T-helper 1 cell treated with Interleukin-12 subunit alpha and Interleukin-12 subunit beta and Interleukin-4 antibody, amounts not matched to agents 30 μg/mL and 1 μg/mL, for 36 hours (primary cell): ENCODE measurements at regions not wholly inside any gene's neighbourhood (a gene's known extent, or its start where the extent isn't known, plus 50 kb on each side); places are given as distances from the start of the nearest gene placed in this dataset.
"Not testable (repeated sequence)": the region's sequence is repeated elsewhere in the genome, so short reads cannot be mapped to it uniquely, and the experiment has no call there.

Experiments used
- H3K27ac Mint-ChIP-seq: one replicate; pipeline ENCODE4 v1.8.0; 2021; ENCODE audit warnings: mild to moderate bottlenecking, mixed read lengths
- H3K27me3 Mint-ChIP-seq: one replicate; pipeline ENCODE4 v1.8.0; 2021; ENCODE audit warnings: low read depth, mixed read lengths
- H3K36me3 Mint-ChIP-seq: one replicate; pipeline ENCODE4 v1.8.0; 2021; ENCODE audit warnings: low read depth, mixed read lengths
- H3K4me1 Mint-ChIP-seq: one replicate; pipeline ENCODE4 v1.8.0; 2021; ENCODE audit warnings: low read depth, mixed read lengths
- H3K4me3 Mint-ChIP-seq: one replicate; pipeline ENCODE4 v1.8.0; 2021; ENCODE audit warnings: mild to moderate bottlenecking, moderate library complexity, mixed read lengths
- H3K9me3 Mint-ChIP-seq: one replicate; pipeline ENCODE4 v1.8.0; 2021; ENCODE audit warnings: mixed read lengths

DNA sequence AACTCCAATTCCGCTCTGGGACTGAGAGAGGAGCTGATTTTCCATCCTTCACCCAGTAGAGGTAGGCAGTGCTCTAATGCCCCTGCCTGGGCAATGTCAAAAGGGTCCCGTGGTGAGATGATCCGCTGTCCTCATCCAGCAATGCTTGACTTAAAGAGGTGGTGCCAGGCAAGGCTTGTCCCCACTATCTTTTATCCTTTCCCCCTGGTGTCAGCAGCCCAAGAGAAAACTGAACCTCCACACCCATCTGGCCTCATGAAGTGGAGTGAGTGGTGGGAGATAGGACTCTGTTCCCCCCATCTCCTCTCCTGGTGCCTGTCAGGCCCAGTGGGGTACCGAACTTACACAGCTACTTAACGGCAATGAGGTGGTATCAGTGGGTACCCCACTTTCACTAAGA is 107.1 kb downstream of the ABHD5 start:
- no peaks in the 10 kb centered on the region for H3K9me3 Mint-ChIP-seq
- H3K4me1 Mint-ChIP-seq: no peaks in the 10 kb centered on the region
- no peaks in the 10 kb centered on the region for H3K27me3 Mint-ChIP-seq
- no peak overlapping the region for H3K4me3 Mint-ChIP-seq
- H3K36me3 Mint-ChIP-seq: no peaks in the 10 kb centered on the region
- no peak overlapping the region for H3K27ac Mint-ChIP-seq

DNA sequence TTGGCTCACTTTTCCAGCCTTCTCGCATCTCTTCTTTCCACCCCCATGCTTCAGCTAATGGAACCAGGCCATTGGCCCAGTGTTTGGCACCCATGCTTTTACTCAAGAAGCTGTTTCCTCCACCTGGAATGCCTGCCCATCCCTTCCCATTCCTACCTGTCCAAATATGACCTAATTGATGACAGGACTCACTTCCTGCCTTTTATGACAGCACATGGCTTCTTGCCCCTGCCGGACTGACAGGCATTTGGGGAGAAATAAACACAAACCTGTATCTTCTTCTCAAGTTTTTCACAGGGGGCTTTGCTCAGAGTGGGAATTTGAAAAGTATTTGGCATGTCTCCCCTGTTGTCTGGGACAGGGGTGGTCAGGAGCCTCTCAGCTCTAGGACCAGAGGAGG is 120.1 kb downstream of the ABHD5 start:
- Mint-ChIP-seq H3K27ac (no peak overlapping the region), H3K36me3 (no peaks in the 10 kb centered on the region), H3K4me1 (no peaks in the 10 kb centered on the region), H3K9me3 (no peaks in the 10 kb centered on the region), H3K4me3 (no peak overlapping the region), H3K27me3 (peaks cover 12% of the 10 kb centered on the region)

DNA sequence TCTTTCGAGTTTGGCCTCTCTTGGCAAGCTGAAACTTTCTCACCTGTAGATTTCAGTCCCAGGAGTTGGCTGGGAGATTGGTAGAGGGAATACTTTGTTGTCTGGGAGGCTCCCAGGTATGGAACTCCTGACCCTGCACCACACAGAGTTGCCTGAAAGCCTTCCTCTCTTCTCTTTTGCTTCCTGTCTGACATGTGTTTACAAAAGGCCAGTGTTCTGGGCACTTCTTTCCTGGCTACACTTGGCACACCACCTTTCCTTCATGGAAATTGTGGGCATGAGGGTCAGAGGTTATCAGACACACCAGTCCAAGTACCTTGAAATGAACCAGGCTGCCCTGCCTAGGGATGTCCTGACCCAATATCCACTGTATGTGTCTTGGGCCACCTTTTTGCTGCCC is 123.7 kb downstream of the ABHD5 start:
- H3K27ac Mint-ChIP-seq: no peak overlapping the region
- no peaks in the 10 kb centered on the region for H3K9me3 Mint-ChIP-seq
- H3K27me3 Mint-ChIP-seq: peaks cover 7% of the 10 kb centered on the region
- no peaks in the 10 kb centered on the region for H3K36me3 Mint-ChIP-seq
- no peak overlapping the region for H3K4me3 Mint-ChIP-seq
- no peaks in the 10 kb centered on the region for H3K4me1 Mint-ChIP-seq

DNA sequence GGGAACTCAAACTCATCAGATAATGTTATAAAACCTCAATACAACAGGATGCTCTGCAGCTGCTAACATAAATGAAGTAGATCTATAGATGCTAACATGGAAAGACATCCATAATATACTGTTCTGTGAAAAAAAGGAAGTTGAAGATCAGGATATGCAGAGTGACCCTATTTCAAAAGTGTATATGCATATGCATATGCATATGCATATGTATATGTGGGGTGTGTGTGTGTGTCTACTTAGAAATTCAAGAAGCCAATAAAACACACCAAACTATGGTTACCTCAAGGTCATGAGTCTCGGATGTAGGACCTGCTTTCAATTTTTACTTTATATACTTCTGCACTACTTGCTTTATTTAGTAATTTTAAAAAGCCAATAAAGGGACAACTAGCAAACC is 125.6 kb downstream of the ABHD5 start:
- Mint-ChIP-seq H3K27ac (no peak overlapping the region), H3K4me3 (no peak overlapping the region), H3K9me3 (no peaks in the 10 kb centered on the region), H3K36me3 (no peaks in the 10 kb centered on the region), H3K27me3 (peaks cover 8% of the 10 kb centered on the region), H3K4me1 (no peaks in the 10 kb centered on the region)

DNA sequence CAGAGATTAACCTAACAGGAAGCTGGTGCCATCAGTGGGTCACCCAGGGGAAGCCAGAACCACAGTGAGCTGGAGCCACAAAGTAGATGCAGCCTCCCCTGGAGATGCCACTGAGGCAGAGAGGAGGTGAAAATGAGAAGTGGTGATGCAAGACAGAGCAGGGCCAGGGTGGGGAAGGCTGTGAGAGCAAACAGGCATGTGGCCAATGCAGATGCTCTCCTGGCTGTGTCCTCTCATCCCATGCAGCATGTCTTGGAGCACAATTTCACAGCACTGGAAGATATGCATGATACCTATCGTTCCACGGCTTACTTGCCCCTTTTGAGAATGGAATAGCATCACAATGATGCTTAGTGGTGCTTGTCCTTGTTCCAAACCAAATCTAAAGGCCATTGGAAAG is 126.3 kb downstream of the ABHD5 start:
- no peak overlapping the region for H3K4me3 Mint-ChIP-seq
- no peaks in the 10 kb centered on the region for H3K4me1 Mint-ChIP-seq
- H3K27ac Mint-ChIP-seq: no peak overlapping the region
- no peaks in the 10 kb centered on the region for H3K9me3 Mint-ChIP-seq
- peaks cover 8% of the 10 kb centered on the region for H3K27me3 Mint-ChIP-seq
- H3K36me3 Mint-ChIP-seq: no peaks in the 10 kb centered on the region

DNA sequence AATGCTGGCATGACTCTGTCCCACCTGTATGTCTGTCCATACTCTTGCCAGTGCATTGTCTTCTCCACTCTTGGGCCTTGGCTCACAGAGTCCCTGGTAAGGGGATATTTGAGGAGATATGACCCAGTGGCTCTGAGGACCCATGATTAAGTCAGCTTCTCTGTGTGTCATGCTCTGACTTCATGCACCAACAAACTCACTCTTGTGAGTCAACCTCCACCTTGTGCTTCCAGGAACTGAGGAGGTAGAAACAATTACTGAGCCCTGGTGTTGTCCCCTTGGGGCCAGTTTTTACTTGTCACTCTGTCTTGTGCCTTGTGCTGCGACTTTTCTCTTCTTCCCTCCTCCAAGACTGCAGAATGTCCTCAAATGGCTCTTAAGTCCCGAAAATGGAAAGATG is 127.1 kb downstream of the ABHD5 start:
- H3K4me1 Mint-ChIP-seq: no peaks in the 10 kb centered on the region
- no peaks in the 10 kb centered on the region for H3K36me3 Mint-ChIP-seq
- H3K4me3 Mint-ChIP-seq: no peak overlapping the region
- peaks cover 8% of the 10 kb centered on the region for H3K27me3 Mint-ChIP-seq
- H3K9me3 Mint-ChIP-seq: no peaks in the 10 kb centered on the region
- no peak overlapping the region for H3K27ac Mint-ChIP-seq

DNA sequence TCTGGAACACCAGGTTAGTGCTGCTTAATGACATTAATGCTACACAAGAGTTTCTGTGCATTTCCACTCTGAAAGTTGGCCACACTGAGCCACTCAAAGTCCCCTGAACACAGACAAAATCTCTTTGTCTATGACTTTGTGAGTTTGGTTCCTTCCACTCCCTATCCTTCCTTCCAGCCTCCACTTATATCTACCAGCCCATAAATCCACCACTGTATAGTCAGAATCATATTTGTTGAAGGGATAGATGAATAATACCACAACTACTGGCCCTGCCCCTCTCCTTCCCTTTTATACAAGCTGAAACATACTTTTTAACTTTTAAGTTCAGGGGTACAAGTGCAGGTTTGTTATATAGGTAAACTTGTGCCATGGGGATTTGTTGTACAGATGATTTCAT is 127.5 kb downstream of the ABHD5 start:
- Mint-ChIP-seq H3K27me3 (peaks cover 8% of the 10 kb centered on the region), H3K9me3 (no peaks in the 10 kb centered on the region), H3K36me3 (no peaks in the 10 kb centered on the region)

DNA sequence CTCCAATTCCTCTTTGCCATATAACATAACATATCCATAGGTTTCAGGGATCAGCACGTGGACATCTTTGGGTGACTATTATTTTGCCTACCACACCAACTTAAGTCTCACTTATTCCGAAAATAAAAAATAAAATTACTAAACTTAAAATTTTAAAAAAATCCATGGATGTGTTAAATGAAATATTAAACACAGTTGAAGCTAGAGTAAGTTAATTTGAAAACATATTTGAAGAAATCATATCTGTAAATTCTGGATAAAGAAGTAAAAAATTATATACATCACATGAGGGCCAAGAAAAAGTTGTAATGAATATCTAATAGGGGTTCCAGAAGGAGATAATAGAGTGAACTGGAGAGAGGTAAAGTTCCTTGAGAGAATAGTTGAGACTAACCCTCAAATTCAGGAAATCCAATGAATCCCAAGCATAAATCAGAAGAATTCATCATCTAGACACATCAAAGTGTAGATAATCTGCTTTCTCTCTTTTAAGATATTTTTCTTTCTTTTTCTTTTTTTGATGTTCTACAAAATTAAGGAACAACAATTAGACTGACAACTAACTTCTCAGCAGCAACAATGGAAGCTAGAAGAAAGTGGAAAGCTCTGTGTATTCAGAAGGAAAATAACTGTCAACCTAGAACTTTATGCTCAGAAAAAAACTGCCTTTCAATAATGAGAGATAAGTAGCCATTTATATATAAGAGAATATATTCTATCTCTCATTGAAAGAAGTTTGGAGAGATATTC is 147.4 kb downstream of the ABHD5 start:
- peaks cover 8% of the 10 kb centered on the region for H3K27me3 Mint-ChIP-seq
- no peak overlapping the region for H3K27ac Mint-ChIP-seq
- no peaks in the 10 kb centered on the region for H3K4me1 Mint-ChIP-seq
- peaks cover 18% of the 10 kb centered on the region for H3K9me3 Mint-ChIP-seq
- H3K4me3 Mint-ChIP-seq: no peak overlapping the region
- no peaks in the 10 kb centered on the region for H3K36me3 Mint-ChIP-seq

More for the DNA sequence above, 127.5 kb downstream of the ABHD5 start:
- H3K4me3 Mint-ChIP-seq: no peak overlapping the region
- no peak overlapping the region for H3K27ac Mint-ChIP-seq
- H3K4me1 Mint-ChIP-seq: no peaks in the 10 kb centered on the region

DNA sequence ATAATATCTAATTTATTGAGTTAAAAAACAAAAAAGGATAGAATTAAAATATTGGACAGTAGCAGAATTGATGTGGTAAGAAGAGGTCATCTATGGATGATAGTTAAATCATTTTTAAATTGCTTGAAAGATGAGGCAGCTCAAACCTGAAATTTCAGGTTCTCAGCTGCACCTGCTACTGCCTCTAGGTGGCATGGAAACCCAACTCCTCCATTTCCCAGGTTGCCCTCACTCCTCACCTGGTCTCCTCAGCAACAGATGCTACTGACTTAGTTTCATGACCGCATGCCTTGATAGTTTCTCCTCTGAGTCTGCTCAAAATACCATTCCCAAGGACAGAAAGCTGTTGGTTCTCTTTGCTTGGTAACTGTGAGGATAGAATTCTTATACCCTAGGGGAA is 148.1 kb downstream of the ABHD5 start:
- Mint-ChIP-seq H3K27me3 (peaks cover 8% of the 10 kb centered on the region), H3K4me3 (no peak overlapping the region), H3K4me1 (no peaks in the 10 kb centered on the region), H3K36me3 (no peaks in the 10 kb centered on the region), H3K27ac (no peak overlapping the region), H3K9me3 (peaks cover 18% of the 10 kb centered on the region)

DNA sequence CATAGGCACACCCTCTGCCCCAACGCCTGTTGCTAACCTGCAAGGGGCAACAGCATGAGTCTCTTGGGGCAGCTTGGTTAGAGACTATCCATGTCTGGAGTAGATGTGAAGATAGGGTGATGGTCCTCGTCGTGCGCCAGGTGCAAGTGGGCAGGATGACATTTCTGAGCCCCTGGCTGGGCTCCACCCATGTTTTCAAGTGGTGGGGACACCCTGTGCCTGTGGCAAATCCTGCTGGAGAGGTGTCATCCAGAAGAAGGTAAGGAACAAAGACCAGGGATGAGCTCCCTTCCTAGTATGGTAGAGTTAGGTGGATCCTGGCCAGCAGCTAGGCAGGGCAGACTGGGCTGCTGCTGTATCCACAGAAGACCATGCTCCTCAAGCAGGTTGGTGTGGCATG is 152.6 kb downstream of the ABHD5 start:
- Mint-ChIP-seq H3K9me3 (peaks cover 14% of the 10 kb centered on the region), H3K4me1 (no peaks in the 10 kb centered on the region), H3K4me3 (no peak overlapping the region), H3K36me3 (no peaks in the 10 kb centered on the region), H3K27ac (no peak overlapping the region), H3K27me3 (no peaks in the 10 kb centered on the region)

DNA sequence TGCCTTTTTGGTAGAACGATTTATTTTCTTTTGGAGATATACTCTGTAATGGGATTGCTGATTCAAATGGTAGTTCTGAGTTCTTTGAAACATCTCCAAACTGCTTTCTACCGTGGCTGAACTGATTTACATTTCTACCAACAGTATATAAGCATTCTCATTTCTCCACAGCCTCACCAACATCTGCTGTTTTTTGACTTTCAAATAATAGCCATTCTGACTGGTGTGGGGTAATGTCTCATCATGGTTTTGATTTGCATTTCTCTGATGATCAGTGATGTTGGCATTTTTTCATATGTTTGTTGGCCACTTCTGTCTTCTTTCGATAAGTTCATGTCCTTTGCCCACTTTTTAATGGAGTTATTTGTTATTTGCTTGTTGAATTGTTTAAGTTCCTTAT is 154.0 kb downstream of the ABHD5 start:
- Mint-ChIP-seq H3K36me3 (no peaks in the 10 kb centered on the region), H3K9me3 (peaks cover 11% of the 10 kb centered on the region), H3K4me1 (no peaks in the 10 kb centered on the region), H3K27me3 (no peaks in the 10 kb centered on the region), H3K4me3 (no peak overlapping the region), H3K27ac (no peak overlapping the region)

DNA sequence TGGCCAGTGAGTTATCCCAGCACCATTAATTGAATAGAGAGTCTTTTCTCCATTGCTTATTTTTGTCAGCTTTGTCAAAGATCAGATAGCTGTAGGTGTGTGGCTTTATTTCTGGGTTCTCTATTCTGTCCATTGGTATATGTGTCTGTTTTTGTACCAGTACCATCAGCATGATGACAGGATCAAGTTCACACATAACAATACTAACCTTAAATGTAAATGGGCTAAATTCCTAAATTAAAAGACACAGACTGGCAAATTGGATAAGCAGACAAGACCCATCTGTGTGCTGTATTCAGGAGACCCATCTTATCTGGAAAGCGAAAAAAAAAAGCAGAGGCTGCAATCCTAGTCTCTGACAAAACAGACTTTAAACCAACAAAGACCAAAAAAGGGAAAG is 154.8 kb downstream of the ABHD5 start:
- H3K36me3 Mint-ChIP-seq, H3K4me1 Mint-ChIP-seq, H3K4me3 Mint-ChIP-seq, H3K27me3 Mint-ChIP-seq, H3K27ac Mint-ChIP-seq: not testable (repeated sequence)
- H3K9me3 Mint-ChIP-seq: peaks cover 14% of the 10 kb centered on the region

DNA sequence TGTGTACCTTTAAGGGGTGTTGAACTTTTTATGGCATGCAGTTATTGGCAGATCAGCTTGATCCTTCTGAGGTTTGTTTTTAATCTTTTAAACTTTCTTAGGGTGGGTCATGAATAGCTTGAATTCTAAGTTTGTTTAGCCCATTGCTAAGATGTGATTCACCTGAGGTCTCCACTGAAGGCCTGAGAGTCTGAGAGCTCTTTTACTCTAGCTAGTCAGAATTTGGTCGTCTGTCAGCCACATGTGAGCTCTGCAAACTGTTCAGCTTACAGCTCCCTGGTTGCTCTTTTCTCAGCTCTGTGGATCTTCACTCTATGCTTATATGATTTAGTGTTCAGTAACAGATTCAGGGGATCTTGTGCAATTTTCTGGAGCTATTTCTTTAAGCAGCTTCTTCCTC is 161.3 kb downstream of the ABHD5 start:
- H3K4me3 Mint-ChIP-seq: no peak overlapping the region
- no peaks in the 10 kb centered on the region for H3K4me1 Mint-ChIP-seq
- no peak overlapping the region for H3K27ac Mint-ChIP-seq
- no peaks in the 10 kb centered on the region for H3K36me3 Mint-ChIP-seq
- H3K9me3 Mint-ChIP-seq: peaks cover 3% of the 10 kb centered on the region
- peaks cover 19% of the 10 kb centered on the region for H3K27me3 Mint-ChIP-seq

DNA sequence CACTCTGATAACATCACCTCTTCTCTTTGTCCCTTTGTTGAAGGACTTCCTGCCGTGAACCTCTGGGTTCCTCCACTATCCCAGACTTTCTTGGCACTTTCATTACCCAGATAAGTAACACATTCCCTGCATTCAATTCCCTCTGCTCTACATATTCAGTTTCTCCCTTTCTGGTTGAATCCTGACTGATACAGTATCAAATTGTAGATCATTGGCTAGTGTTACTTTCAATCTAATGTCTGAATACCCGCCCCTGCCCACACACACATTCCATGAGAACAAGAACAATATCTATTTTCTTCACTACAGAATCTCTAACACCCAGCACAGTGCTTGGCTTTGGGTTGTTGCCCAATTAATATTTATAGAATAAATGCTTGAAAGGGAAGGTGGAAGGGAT is 163.5 kb downstream of the ABHD5 start:
- no peaks in the 10 kb centered on the region for H3K36me3 Mint-ChIP-seq

DNA sequence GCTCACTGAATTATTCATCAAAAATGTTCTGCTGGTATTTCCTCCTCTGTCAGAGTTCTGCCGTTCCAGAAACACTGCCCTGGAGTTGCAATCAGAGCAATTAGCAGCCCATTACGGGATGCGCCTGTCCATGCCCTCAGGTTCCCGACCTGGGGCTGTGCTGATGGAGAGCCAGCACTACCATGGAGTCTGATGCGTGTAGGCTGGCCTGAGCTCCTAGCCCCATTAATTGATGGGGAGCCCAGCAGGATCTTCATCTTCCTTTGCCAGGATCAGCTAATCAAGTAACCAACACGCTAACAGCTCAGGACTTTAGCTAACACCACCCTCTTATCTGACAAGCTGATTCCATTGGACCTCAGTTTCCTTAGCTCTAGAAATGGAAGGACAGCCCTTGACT is 164.2 kb downstream of the ABHD5 start:
- H3K27me3 Mint-ChIP-seq: peaks cover 35% of the 10 kb centered on the region
- no peak overlapping the region for H3K27ac Mint-ChIP-seq
- H3K9me3 Mint-ChIP-seq: peaks cover 3% of the 10 kb centered on the region
- H3K4me3 Mint-ChIP-seq: no peak overlapping the region
- H3K4me1 Mint-ChIP-seq: no peaks in the 10 kb centered on the region
- H3K36me3 Mint-ChIP-seq: no peaks in the 10 kb centered on the region

More for the DNA sequence above, 163.5 kb downstream of the ABHD5 start:
- H3K27ac Mint-ChIP-seq: no peak overlapping the region
- H3K4me3 Mint-ChIP-seq: no peak overlapping the region
- H3K4me1 Mint-ChIP-seq: no peaks in the 10 kb centered on the region
- peaks cover 3% of the 10 kb centered on the region for H3K9me3 Mint-ChIP-seq
- peaks cover 35% of the 10 kb centered on the region for H3K27me3 Mint-ChIP-seq
